Left renal cortex interstitium (tissue), 4 donors: ENCODE measurements at regions not wholly inside any gene's neighbourhood (a gene's known extent, or its start where the extent isn't known, plus 50 kb on each side); places are given as distances from the start of the nearest gene placed in this dataset.
"Not testable (repeated sequence)": the region's sequence is repeated elsewhere in the genome, so short reads cannot be mapped to it uniquely, and the experiment has no call there.

Experiments used
- DNase-seq, 4 donors: peaks; one replicate each; pipeline ENCODE4 v3.0.0-alpha.2; 2013; ENCODE audit warnings: low read depth in 4 of 4, low spot score in 2 of 4, missing footprints in 1 of 4

- DNase-seq: no peak
Measured at GRCh38 chr4:187046471-187046870, 322.8 kb upstream of the FAT1 start.

GRCh38 chr4:187059021-187059420, 335.4 kb upstream of the FAT1 start:
- no peak for DNase-seq

GRCh38 chr4:187059895-187060294, 336.2 kb upstream of the FAT1 start:
- no peak for DNase-seq

- DNase-seq: no peak
Measured at GRCh38 chr4:187060551-187060950, 336.9 kb upstream of the FAT1 start.

GRCh38 chr4:187063251-187063650, 339.6 kb upstream of the FAT1 start:
- no peak for DNase-seq

- DNase-seq: no peak
Measured at GRCh38 chr4:187064033-187064432, 340.4 kb upstream of the FAT1 start.

GRCh38 chr4:187065396-187065795, 341.7 kb upstream of the FAT1 start:
- no peak for DNase-seq

GRCh38 chr4:187065806-187066205, 342.1 kb upstream of the FAT1 start:
- DNase-seq: no peak

GRCh38 chr4:187069398-187069797, 345.7 kb upstream of the FAT1 start:
- DNase-seq: no peak

GRCh38 chr4:187070158-187070557, 346.5 kb upstream of the FAT1 start:
- DNase-seq: no peak

- no peak for DNase-seq
Measured at GRCh38 chr4:187070740-187071139, 347.1 kb upstream of the FAT1 start.

- DNase-seq: no peak
Measured at GRCh38 chr4:187071946-187072600, 348.4 kb upstream of the FAT1 start.

GRCh38 chr4:187073820-187074219, 350.2 kb upstream of the FAT1 start:
- DNase-seq: no peak

- DNase-seq: no peak
Measured at GRCh38 chr4:187075514-187075913, 351.9 kb upstream of the FAT1 start.

- no peak for DNase-seq
Measured at GRCh38 chr4:187077744-187078401, 354.2 kb upstream of the FAT1 start.

GRCh38 chr4:187084701-187085100, 361.0 kb upstream of the FAT1 start:
- no peak for DNase-seq

- DNase-seq: no peak
Measured at GRCh38 chr4:187085339-187085738, 361.7 kb upstream of the FAT1 start.

GRCh38 chr4:187086151-187086550, 362.5 kb upstream of the FAT1 start:
- no peak for DNase-seq

- DNase-seq: no peak
Measured at GRCh38 chr4:187088070-187088799, 364.6 kb upstream of the FAT1 start.

- DNase-seq: no peak
Measured at GRCh38 chr4:187090401-187090800, 366.7 kb upstream of the FAT1 start.

GRCh38 chr4:187090832-187091231, 367.2 kb upstream of the FAT1 start:
- not testable (repeated sequence) for DNase-seq

- DNase-seq: no peak
Measured at GRCh38 chr4:187094144-187094543, 370.5 kb upstream of the FAT1 start.
